ENCODE measurements at regions not wholly inside any gene's neighbourhood (a gene's known extent, or its start where the extent isn't known, plus 50 kb on each side); places are given as distances from the start of the nearest gene placed in this dataset.

DNA sequence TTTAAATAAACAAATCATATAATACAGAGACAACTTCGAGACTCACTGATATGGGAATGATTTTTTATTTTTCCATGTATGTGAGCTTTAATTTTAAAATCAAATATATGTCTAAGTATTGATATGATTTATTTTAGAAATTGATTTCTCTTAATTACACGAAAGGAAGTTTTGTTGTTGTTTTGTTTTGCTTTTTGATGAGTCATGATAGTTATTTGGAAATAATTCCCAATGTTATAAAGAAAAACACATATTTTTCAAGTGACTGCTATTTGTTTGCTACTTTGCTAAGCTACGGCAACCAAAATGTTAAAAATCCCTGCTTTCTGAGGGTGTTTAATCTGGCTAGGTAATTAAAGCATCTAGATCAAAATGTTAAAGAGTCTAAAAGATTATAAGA lies 2139.4 kb upstream of the TENM3 start:
- TF ChIP-seq ZNF274 (IDR thresholded peaks at IDR 0.05; ENCODE audit: low read depth, low read length): no peak
- no peak for TF ChIP-seq CTCF (IDR thresholded peaks at IDR 0.05 in 2 of 3, conservative IDR thresholded peaks at IDR 0.05 in 1 of 3; ENCODE audit: borderline replicate concordance in 1 of 3, insufficient read depth in 1 of 3, low read depth in 2 of 3, low read length in 2 of 3)
- TF ChIP-seq POLR2AphosphoS5 (IDR thresholded peaks at IDR 0.05; ENCODE audit: low read depth, low read length): no peak
- no peak for TF ChIP-seq POLR2A (IDR thresholded peaks at IDR 0.05; ENCODE audit: borderline replicate concordance, extremely low read depth, insufficient read depth, insufficient read length)
- TF ChIP-seq SRF (IDR thresholded peaks at IDR 0.05; ENCODE audit: low read depth): no peak

All from HCT116 (cell line).